DMS153 treated with DMSO at 0.1 percent for 48 hours (cell line): ENCODE measurements at regions not wholly inside any gene's neighbourhood (a gene's known extent, or its start where the extent isn't known, plus 50 kb on each side); places are given as distances from the start of the nearest gene placed in this dataset.

Experiments used
- DNase-seq: peaks from one replicate; lab custom pipeline; 2025; ENCODE audit not compliant: unreplicated experiment; lab: John Stamatoyannopoulos, UW

- DNase-seq: no peak
These were observed 65.4 kb upstream of the WWC1 start for GRCh38 chr5:168226012-168226411.

DNA sequence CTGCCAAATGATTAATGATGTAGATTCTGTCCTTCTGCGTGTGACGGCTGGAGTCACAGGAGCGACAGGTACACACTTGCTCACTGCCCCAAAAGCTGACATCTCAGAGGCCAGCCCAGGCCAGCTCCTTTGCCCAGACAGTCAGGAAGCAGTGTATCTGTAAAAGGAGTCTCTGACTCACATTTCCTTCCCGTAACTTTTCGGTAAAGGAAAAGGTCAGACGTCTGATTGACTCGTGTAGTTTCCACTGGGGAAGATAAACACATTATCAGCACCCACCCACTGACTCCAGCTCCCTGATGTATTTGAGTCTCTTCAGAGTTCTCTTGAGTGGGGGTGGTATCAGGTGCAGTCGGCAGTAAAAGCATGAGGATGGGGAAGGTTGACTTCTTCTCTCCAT lies 64.4 kb upstream of the WWC1 start:
- DNase-seq: no peak

GRCh38 chr5:168227973-168228615 lies 63.4 kb upstream of the WWC1 start:
- no peak for DNase-seq

DNA sequence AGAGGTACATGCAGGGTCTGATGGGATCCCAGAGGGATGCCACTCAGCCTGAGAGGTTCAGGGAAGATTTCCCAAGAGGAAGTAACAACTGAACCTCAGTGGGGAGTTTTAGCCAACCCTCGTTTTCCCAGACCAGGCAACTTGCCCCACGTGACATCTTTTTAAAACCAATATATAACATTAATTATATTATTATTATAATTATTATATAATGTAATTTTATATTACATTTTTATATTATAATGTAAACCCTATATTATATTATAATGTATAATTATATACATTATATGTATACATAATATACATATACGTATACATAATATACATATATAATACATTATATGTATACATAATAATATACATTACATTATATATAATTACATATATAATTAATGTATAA lies 62.8 kb upstream of the WWC1 start:
- no peak for DNase-seq

DNA sequence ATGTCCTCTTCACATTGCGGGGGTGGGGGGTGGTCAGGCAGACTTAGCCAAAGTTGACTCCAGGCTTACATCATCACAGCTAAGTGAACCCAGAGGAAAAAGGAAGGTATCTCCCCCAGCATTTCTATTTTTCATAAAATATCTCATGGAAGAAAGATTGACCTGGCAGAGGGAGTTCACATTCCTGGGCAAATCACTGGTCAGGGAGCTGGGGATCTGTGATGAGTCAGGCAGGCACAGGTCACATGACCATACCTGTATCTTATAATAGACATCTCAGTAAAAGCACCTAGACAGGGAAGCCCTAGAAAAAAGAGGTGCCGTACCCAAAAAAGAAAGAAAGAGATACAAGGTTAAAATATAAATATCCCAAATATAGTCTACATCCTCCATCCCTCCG lies 57.3 kb upstream of the WWC1 start:
- no peak for DNase-seq

DNA sequence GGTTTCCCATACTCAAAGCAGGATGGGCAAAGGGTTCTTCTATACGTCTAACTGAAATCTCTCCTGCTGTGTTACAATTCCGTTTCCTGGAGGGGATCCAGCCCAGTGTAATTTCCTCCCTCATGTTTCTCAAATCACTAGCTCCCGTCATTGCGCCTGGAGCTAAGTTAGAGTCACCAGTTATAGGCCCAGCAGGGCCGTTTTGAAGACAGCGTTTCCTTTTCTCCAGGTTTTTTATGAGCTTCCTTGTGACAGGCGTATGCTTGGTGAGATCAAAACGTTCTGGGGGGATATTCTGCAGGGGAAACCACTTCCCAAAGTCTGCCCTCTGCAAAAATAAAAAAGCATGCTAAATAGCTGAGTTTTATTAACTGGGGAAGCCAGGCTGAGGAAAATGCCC lies 53.0 kb upstream of the WWC1 start:
- DNase-seq: no peak

DNA sequence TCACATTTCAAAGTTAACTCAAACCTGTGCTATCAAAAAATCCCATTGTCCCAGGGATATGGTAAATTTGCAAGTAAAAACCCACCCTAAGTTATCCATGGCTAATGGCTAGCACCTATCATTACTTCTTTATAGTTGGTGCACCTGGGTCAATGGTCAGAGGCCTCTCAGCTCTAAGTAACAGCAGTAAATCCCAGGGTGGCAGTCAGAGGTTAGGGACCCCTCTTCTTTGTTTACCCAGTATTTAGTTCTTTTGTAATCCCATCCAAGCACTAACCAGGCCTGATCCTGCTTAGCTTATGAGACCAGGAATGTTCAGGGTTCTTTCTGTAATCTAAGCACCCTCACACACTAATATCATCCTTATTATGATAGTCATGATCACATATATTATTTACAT lies 52.1 kb upstream of the WWC1 start:
- no peak for DNase-seq
